Panc1 (cell line): ENCODE measurements at regions not wholly inside any gene's neighbourhood (a gene's known extent, or its start where the extent isn't known, plus 50 kb on each side); places are given as distances from the start of the nearest gene placed in this dataset.

Experiments
- ATAC-seq: fragments of 200-7000 bp; cut with Tn5 transposase; 2 replicates; pipeline ENCODE4 v1.9.1; 2020; ENCODE audit warnings: mild to moderate bottlenecking, moderate library complexity
- BruUV-seq: library from RNA; stranded (reverse); fragments of 400-500 nt; replicated peaks from 2 replicates; lab custom pipeline; 2021; lab: Mats Ljungman, UMichigan
- CTCF ChIA-PET: fragments of 300-600 bp; sonication (Branson Sonifier 250); formaldehyde crosslinking; loops from one replicate; lab custom pipeline; 2022; ENCODE audit warnings: antibody characterized with exemption; lab: Charles Lee
- POLR2A ChIA-PET: fragments of 300-600 bp; sonication (Branson Sonifier 250); formaldehyde crosslinking; loops from one replicate; lab custom pipeline; 2022; ENCODE audit warnings: antibody characterized with exemption; lab: Charles Lee
- DNase-seq: peaks from one replicate; pipeline ENCODE4 v3.0.0-alpha.2; 2010; ENCODE audit warnings: low read depth, low spot score
- H3K27ac ChIP-seq: 2 replicates; pipeline ENCODE4 v1.5.1; 2011; ENCODE audit warnings: mild to moderate bottlenecking, low read length, inconsistent platforms
- H3K27me3 ChIP-seq: fragments of 200-500 bp; sonication (Bioruptor generic); 2 replicates; pipeline ENCODE4 v1.6.0; 2014; ENCODE audit warnings: low read length, inconsistent platforms; ENCODE audit not compliant: control insufficient read depth, insufficient read depth
- H3K36me3 ChIP-seq: fragments of 200-500 bp; sonication (Bioruptor generic); 2 replicates; pipeline ENCODE4 v1.5.1; 2014; ENCODE audit warnings: inconsistent platforms, mild to moderate bottlenecking, low read length, moderate library complexity; ENCODE audit not compliant: control insufficient read depth, insufficient read depth
- H3K4me1 ChIP-seq: 2 replicates; pipeline ENCODE4 v1.5.1; 2011; ENCODE audit warnings: inconsistent platforms, mild to moderate bottlenecking, low read length, moderate library complexity; ENCODE audit not compliant: control insufficient read depth, insufficient read depth
- H3K4me3 ChIP-seq, 2 experiments: 2 replicates each; pipeline ENCODE4 v1.5.1; 2011 to 2012; ENCODE audit warnings: low read depth in 2 of 2, low read length in 2 of 2, mild to moderate bottlenecking in 2 of 2, inconsistent platforms in 1 of 2, moderate library complexity in 1 of 2
- H3K9me3 ChIP-seq: fragments of 200-500 bp; sonication (Bioruptor generic); 2 replicates; pipeline ENCODE4 v1.5.1; 2014; ENCODE audit warnings: low read depth, mild to moderate bottlenecking, inconsistent platforms, low read length, moderate library complexity; ENCODE audit not compliant: control insufficient read depth, insufficient read depth
- CTCF ChIP-seq: fragments of 450-650 bp; IDR thresholded peaks from 2 replicates; pipeline ENCODE4 v1.5.1; 2017; ENCODE audit warnings: mild to moderate bottlenecking
- POLR2AphosphoS5 ChIP-seq: IDR thresholded peaks from 2 replicates; pipeline ENCODE4 v1.6.1; 2012; ENCODE audit warnings: mild to moderate bottlenecking, low read depth, low read length, moderate library complexity
- SIN3A ChIP-seq: IDR thresholded peaks from 2 replicates; pipeline ENCODE4 v1.6.1; 2012; ENCODE audit warnings: low read depth, mild to moderate bottlenecking, low read length, moderate library complexity, borderline replicate concordance; ENCODE audit not compliant: insufficient read depth
- TCF7L2 ChIP-seq: IDR thresholded peaks from 2 replicates; pipeline ENCODE4 v1.6.1; 2011; ENCODE audit warnings: mild to moderate bottlenecking, low read depth, low read length, inconsistent platforms
- in situ Hi-C: cut with HindIII; loops from 2 replicates; pipeline ENCODE4 v1.10.0; 2016; ENCODE audit warnings: low sequenced_read_pairs, low pct_unique_long_range_greater_than_20kb
- intact Hi-C: fragments of 100-400 bp; cut with micrococcal nuclease; formaldehyde crosslinking; loops from one replicate; pipeline ENCODE4 v1.10.0; 2022; ENCODE audit not compliant: unreplicated experiment
- TF ChIP-seq, protein P1 (sequence below), 2 experiments: IDR thresholded peaks; 2 replicates each; pipeline ENCODE4 v1.6.1; 2011 to 2012; ENCODE audit warnings: low read depth in 2 of 2, control low read depth in 1 of 2, low read length in 1 of 2, mild to moderate bottlenecking in 1 of 2, moderate library complexity in 1 of 2; ENCODE audit not compliant: insufficient read depth in 1 of 2

- CTCF ChIA-PET = no interaction called here
- Histone ChIP-seq H3K4me3 (no peak overlapping the region), H3K9me3 (no peaks in the 10 kb centered on the region), H3K4me1 (no peaks in the 10 kb centered on the region), H3K27ac (no peak overlapping the region), H3K36me3 (no peaks in the 10 kb centered on the region), H3K27me3 (no peaks in the 10 kb centered on the region)
- no peak for ATAC-seq
- TF ChIP-seq SIN3A = no peak
- 0 out of 2 replicates have a peak, but pooled peaks have one; percentile 17 for TF ChIP-seq CTCF
- intact Hi-C loops (no loop called here), in situ Hi-C loops (no loop called here)
- POLR2A ChIA-PET = no interaction called here
- BruUV-seq = no TSS peak
- DNase-seq = no peak
Observed at GRCh38 chr15:62706317-62706716, 336.2 kb upstream of the TPM1 start.

DNA sequence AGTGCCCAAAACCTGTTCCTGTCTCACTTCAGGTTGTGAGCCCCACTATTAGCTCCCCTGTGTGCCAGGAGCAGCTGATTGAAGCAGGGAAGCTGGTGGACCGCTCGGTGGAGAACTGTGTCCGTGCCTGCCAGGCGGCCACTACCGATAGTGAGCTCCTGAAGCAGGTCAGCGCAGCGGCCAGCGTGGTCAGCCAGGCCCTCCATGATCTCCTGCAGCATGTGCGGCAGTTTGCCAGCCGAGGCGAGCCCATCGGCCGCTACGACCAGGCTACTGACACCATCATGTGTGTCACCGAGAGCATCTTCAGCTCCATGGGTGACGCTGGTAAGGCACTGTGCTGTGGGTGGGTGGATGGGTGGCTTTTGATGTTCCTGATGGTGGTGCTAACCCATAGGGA lies 334.1 kb upstream of the TPM1 start:
- CTCF ChIA-PET = no interaction called here
- ATAC-seq (no peak), DNase-seq (no peak)
- Histone ChIP-seq H3K36me3 (no peaks in the 10 kb centered on the region), H3K27me3 (no peaks in the 10 kb centered on the region), H3K27ac (no peak overlapping the region), H3K9me3 (no peaks in the 10 kb centered on the region), H3K4me3 (no peak overlapping the region), H3K4me1 (no peaks in the 10 kb centered on the region)
- TF ChIP-seq, protein P1, sequence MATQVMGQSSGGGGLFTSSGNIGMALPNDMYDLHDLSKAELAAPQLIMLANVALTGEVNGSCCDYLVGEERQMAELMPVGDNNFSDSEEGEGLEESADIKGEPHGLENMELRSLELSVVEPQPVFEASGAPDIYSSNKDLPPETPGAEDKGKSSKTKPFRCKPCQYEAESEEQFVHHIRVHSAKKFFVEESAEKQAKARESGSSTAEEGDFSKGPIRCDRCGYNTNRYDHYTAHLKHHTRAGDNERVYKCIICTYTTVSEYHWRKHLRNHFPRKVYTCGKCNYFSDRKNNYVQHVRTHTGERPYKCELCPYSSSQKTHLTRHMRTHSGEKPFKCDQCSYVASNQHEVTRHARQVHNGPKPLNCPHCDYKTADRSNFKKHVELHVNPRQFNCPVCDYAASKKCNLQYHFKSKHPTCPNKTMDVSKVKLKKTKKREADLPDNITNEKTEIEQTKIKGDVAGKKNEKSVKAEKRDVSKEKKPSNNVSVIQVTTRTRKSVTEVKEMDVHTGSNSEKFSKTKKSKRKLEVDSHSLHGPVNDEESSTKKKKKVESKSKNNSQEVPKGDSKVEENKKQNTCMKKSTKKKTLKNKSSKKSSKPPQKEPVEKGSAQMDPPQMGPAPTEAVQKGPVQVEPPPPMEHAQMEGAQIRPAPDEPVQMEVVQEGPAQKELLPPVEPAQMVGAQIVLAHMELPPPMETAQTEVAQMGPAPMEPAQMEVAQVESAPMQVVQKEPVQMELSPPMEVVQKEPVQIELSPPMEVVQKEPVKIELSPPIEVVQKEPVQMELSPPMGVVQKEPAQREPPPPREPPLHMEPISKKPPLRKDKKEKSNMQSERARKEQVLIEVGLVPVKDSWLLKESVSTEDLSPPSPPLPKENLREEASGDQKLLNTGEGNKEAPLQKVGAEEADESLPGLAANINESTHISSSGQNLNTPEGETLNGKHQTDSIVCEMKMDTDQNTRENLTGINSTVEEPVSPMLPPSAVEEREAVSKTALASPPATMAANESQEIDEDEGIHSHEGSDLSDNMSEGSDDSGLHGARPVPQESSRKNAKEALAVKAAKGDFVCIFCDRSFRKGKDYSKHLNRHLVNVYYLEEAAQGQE (IDR thresholded peaks at IDR 0.05; ENCODE audit: insufficient read depth in 1 of 2, low read depth in 2 of 2, low read length in 1 of 2) = no peak
- no peak for TF ChIP-seq TCF7L2
- no peak for TF ChIP-seq SIN3A
- TF ChIP-seq CTCF = no peak
- no peak for TF ChIP-seq POLR2AphosphoS5
- in situ Hi-C loops (no loop called here), intact Hi-C loops (no loop called here)
- no TSS peak for BruUV-seq
- POLR2A ChIA-PET = no interaction called here

DNA sequence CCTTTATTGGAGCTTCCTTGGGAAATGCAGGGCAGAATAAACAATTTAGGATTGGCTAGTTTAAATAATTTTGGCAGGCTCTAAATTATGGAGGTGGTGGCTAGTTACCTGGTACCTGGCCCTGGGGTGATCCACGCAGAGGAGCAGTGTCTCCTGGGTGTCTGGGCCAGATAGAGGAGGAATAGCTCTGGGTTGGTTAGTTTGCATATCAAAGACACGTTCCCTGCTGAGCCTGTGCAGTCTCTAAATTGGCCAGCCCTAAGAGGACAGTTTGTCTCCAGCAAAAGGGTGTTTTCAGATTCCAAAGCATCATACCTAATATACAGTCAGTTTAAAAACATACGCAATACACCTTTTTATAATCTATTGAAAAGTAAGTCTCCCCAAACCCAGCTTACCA lies 333.3 kb upstream of the TPM1 start:
- ATAC-seq = no peak
- DNase-seq = no peak
- Histone ChIP-seq H3K9me3 (no peaks in the 10 kb centered on the region), H3K27me3 (no peaks in the 10 kb centered on the region), H3K27ac (no peak overlapping the region), H3K4me1 (no peaks in the 10 kb centered on the region), H3K36me3 (no peaks in the 10 kb centered on the region), H3K4me3 (no peak overlapping the region)
- TF ChIP-seq, protein P1 (IDR thresholded peaks at IDR 0.05; ENCODE audit: insufficient read depth in 1 of 2, low read depth in 2 of 2, low read length in 1 of 2) = no peak
- TF ChIP-seq CTCF (no peak), POLR2AphosphoS5 (no peak), SIN3A (no peak), TCF7L2 (no peak)
- intact Hi-C loops = no loop called here
- POLR2A ChIA-PET = no interaction called here
- BruUV-seq = no TSS peak
- CTCF ChIA-PET = no interaction called here
- in situ Hi-C loops = no loop called here
